ENCODE measurements at regions not wholly inside any gene's neighbourhood (a gene's known extent, or its start where the extent isn't known, plus 50 kb on each side); places are given as distances from the start of the nearest gene placed in this dataset.

- DNase-seq: no peak
Measured at GRCh38 chr10:129161150-129161549, 305.9 kb upstream of the MGMT start.

- DNase-seq: no peak
Measured at GRCh38 chr10:129163531-129163930, 303.5 kb upstream of the MGMT start.

- no peak for DNase-seq
Measured at GRCh38 chr10:129165076-129165720, 301.8 kb upstream of the MGMT start.

- no peak for DNase-seq
Measured at GRCh38 chr10:129165770-129166169, 301.3 kb upstream of the MGMT start.

GRCh38 chr10:129168660-129169059 is 298.4 kb upstream of the MGMT start:
- no peak for DNase-seq

GRCh38 chr10:129169115-129169514 is 297.9 kb upstream of the MGMT start:
- no peak for DNase-seq

GRCh38 chr10:129170812-129171211 is 296.2 kb upstream of the MGMT start:
- no peak for DNase-seq

GRCh38 chr10:129171812-129172211 is 295.2 kb upstream of the MGMT start:
- no peak for DNase-seq

- no peak for DNase-seq
Measured at GRCh38 chr10:129174232-129175014, 292.6 kb upstream of the MGMT start.

GRCh38 chr10:129179245-129179971 is 287.6 kb upstream of the MGMT start:
- DNase-seq: no peak

- DNase-seq: no peak
Measured at GRCh38 chr10:129179972-129180678, 286.9 kb upstream of the MGMT start.

GRCh38 chr10:129184196-129184595 is 282.8 kb upstream of the MGMT start:
- no peak for DNase-seq

- DNase-seq: no peak
Measured at GRCh38 chr10:129187331-129187730, 279.7 kb upstream of the MGMT start.

GRCh38 chr10:129191797-129192196 is 275.2 kb upstream of the MGMT start:
- DNase-seq: no peak

- no peak for DNase-seq
Measured at GRCh38 chr10:129192344-129193128, 274.5 kb upstream of the MGMT start.

GRCh38 chr10:129193148-129193547 is 273.9 kb upstream of the MGMT start:
- DNase-seq: no peak

- DNase-seq: no peak
Measured at GRCh38 chr10:129194181-129194870, 272.7 kb upstream of the MGMT start.

- DNase-seq: no peak
Measured at GRCh38 chr10:129199826-129200225, 267.2 kb upstream of the MGMT start.

GRCh38 chr10:129203819-129204218 is 263.2 kb upstream of the MGMT start:
- DNase-seq: no peak

- DNase-seq: no peak
Measured at GRCh38 chr10:129207297-129207696, 259.7 kb upstream of the MGMT start.

- no peak for DNase-seq
Measured at GRCh38 chr10:129210876-129211275, 256.2 kb upstream of the MGMT start.

- no peak for DNase-seq
Measured at GRCh38 chr10:129213256-129213655, 253.8 kb upstream of the MGMT start.
